ENCODE measurements at regions not wholly inside any gene's neighbourhood (a gene's known extent, or its start where the extent isn't known, plus 50 kb on each side); places are given as distances from the start of the nearest gene placed in this dataset.

- TF ChIP-seq EZH2 (IDR thresholded peaks at IDR 0.05; ENCODE audit: borderline replicate concordance, low read depth, low read length, severe bottlenecking) = no peak
- TF ChIP-seq CTCF (IDR thresholded peaks at IDR 0.05; ENCODE audit: borderline replicate concordance, extremely low read depth, low read length, poor library complexity, severe bottlenecking) = no peak
These were observed 101.2 kb upstream of the STXBP5 start for GRCh38 chr6:147103007-147103406.
